Cerebellar nuclear complex (tissue), 1 donor: ENCODE measurements at regions not wholly inside any gene's neighbourhood (a gene's known extent, or its start where the extent isn't known, plus 50 kb on each side); places are given as distances from the start of the nearest gene placed in this dataset.

Experiments
- DNase-seq, 2 experiments: peaks; one replicate each; lab custom pipeline; 2025; lab: John Stamatoyannopoulos, UW

GRCh38 chr9:129264388-129264787 is 86.3 kb upstream of the IER5L start:
- DNase-seq, result no peak

GRCh38 chr9:129263836-129264235 is 85.8 kb upstream of the IER5L start:
- no peak for DNase-seq

DNA sequence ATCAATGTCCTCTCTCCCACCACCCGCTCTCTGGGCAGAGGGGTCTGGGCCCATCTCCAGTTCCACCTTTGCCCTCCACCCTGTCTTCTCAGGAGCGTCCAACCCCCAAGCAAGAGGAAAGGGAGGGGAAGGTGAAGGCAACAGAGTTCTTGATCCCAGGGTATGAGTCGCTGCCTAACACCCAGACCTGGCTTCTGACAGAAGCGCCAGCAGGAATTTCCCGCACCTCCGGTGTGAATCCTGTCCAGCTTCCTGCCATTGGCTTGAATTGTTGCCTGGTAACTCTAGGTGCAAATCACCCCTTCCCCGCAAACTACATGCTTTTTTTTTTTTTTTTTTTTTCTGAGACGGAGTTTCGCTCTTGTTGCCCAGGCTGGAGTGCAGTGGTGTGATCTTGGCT is 84.2 kb upstream of the IER5L start:
- no peak for DNase-seq

DNA sequence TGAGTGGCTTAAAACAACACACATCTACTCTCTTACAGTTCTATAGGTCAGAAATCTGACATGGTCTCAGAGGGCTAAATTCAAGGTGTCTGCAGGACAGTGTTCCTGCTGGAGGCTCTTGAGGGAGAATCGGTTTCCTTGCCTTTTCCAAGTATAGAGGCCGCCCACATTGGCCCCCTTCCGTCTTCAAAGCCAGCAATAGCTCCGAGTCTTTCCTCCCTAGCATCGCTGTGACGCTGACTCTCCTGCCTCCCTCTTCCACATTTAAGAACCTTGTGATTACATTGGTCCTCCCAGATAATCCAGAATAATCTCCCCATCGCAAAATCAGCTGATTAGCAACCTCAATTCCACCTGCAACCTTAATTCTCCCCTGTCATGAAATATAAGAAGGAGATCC is 81.3 kb upstream of the IER5L start:
- no peak for DNase-seq

- no peak for DNase-seq
Measured at GRCh38 chr9:129258823-129259301, 80.8 kb upstream of the IER5L start.

DNA sequence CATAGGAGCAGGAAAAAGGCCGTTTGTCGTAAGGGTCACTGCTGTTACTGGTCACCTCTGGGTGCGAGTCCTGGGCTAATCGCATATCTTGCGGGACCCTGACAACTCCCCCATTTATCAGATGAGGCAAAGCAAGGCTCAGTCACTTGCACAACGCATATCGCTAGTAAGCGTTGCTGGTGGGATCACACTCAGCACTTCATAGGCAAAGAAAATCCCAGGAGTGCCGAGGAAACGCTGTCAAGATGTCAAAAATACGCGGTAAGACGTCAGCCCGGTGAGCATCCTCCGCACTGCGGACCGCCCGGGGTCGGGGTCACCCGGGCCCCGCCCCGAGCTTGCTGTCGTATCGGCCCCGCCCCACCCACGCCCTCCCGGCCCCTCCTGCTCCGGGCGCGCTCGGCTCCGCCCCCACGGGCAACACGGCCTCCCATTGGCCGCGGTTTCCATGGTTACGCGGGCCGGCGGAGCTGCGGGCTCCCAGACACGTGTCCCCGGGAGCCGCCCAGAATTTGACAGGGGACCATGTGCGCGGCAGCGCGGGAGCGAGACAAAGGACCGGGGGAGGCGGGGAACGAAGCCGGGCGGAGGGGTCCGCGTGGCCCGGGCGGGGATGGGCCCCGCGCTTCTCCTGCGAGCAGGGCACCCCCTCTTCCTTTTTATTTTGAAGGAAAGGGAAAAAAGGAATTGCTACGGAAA is 80.2 kb upstream of the IER5L start:
- peak; percentile 57 to 90 for DNase-seq

- no peak for DNase-seq
Measured at GRCh38 chr9:129256959-129257713, 79.1 kb upstream of the IER5L start.

DNA sequence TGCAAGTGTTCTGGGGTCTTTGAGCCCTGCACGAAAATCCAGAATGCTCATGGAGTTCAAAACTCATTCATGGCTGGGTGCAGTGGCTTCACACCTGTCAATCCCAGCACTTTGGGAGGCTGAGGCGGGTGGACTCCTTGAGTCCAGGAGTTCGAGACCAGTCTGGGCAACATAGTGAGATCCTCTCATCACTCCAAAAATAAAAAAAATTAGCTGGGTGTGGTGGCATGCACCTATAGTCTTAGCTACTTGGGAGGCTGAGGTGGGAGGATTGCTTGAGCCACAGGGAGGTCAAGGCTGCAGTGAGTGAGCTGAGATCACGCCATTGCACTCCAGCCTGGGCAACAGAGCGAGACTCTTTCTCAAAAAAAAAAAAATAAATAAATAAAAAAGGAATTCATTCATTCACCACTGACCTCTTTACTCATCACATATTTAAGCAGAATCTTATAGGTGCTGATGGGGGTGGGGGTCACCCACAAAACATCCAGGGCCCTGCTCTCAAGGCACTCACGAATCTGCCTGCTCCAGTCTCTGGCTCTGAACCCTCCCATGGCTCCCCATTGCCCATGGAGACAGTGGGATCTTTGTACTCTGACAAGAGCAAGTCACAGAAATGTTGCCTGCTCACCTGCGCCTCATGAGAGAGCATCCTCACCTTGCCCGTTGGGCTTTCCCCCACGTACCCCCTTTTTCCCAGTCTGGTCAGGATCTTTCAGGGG is 76.7 kb upstream of the IER5L start:
- no peak for DNase-seq

GRCh38 chr9:129253803-129254381 is 75.8 kb upstream of the IER5L start:
- DNase-seq, result peak in 1 of 2 experiments; percentile 30

GRCh38 chr9:129252937-129253802 is 75.1 kb upstream of the IER5L start:
- DNase-seq, result no peak

DNA sequence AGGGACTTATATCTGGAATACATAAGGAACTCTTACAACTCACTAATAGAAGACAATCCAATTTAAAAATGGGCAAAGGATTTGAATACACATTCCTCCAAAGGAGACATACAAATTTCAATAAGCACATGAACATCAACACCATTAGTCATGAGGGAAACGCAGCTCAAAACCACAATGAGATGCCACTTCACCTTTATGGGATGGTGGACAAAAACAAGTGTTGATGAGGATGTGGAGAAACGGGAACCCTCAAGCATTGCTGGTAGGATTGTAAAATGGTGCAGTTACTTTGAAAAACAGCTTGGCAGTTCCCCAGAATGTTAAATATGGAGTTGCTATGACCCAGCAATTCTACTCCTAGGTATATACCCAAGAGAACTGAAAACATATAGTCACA is 72.7 kb upstream of the IER5L start:
- no peak for DNase-seq

- no peak for DNase-seq
Measured at GRCh38 chr9:129247285-129248153, 69.5 kb upstream of the IER5L start.

DNA sequence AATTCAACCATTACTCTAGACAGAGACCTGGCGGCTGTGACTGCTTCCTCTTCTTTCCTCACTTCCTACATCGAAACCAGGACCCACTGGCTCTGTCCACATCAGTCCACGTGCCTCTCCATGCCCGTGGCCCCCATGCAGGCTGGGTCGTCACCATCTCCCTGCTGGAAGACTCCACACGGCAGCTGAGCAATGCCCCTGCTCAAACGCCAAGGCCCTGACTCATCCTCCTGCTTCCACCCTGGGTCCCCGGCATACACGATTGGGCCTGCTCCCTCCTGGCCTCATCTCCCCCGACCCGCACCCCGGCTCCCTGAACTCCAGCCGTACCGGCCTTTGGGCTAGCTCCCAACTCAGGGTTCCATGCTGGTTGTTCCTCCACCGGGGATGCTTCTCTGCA is 67.2 kb upstream of the IER5L start:
- no peak for DNase-seq

DNA sequence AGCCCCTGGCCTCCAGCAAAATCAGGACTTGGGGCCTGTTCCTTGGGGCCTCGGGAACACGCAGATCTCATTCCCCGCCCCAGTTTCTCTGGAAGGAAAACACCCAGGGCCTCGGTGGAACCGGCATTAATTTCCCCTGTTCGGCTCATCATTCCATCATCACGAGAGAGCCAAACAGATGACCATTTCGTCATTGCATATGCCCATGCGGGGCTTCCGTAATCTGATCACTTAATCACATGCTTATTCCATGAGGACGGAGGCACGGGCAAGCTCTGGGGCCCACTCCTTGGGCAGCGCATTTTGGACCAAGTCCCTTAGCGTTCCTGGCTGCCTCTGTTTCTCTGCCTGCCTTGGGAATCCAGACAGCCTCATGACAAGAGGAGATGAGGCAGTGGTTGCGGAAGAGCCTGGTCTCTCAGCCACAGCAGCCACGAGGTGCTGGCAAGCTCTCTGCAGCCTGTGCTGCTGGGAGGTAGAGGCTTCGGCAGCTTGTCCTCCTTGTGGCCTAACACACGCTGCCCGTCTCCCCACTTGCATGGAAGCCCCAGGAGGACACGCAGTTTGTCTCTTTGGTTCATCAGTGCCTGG is 65.0 kb upstream of the IER5L start:
- DNase-seq, result no peak

DNA sequence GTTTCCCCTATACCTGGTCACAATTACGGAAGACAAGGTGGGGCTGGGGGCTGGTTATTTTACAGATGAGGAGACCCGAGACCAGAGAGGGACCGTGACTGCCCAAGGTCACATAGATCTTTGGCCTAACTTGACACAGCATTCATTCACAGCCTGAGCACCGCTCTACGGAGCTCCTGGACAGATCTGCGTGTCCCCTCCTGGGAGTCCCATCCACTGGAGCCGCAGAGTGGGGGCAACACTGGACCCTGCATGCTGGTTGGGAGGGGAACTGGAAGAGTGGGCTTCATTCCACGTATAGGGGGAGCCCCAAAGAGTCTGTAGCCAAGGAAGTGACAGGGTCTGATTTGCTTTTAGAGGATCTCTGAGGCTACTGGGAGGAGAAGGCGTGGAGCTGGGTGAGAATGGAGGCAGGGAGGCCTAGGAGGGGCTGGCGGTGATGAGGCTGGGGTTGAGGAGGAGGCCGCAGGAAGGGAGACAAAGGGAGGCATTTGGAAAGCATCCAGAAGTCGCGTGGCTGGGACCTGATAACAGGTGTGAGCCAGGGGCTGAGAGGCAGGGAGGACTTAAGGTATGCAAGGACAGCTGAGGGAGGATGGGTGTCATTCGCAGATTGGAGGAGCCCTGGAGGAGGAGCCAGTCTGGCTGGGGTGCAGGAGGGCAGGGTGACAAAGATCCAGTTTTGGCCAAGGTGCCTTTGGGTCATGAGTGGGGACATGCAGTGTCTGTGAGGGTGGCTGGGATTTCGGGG is 64.3 kb upstream of the IER5L start:
- no peak for DNase-seq

GRCh38 chr9:129241725-129242124 is 63.7 kb upstream of the IER5L start:
- no peak for DNase-seq

GRCh38 chr9:129240581-129241211 is 62.6 kb upstream of the IER5L start:
- no peak for DNase-seq

GRCh38 chr9:129239946-129240490 is 62.0 kb upstream of the IER5L start:
- no peak for DNase-seq

DNA sequence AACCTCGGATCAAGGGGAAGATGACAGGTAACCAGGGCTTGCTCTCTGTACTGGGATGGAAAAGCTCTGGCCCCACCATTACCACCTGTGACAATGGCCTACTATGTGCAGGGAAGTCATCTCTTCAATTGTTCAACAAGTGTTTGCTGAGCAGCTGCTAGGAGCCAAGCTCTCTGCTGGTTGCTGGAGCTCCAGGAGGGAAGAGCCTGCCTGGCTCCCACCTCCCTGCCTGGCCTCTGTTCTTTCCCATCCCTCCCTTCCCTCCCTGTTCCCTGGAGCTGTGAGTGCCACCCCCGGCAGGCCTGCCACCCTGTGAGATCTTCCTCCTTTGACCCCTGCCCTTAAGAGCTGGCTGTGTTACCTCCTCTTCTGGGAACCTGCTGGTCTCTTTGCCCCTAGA is 59.7 kb upstream of the IER5L start:
- DNase-seq, result no peak
